HG03045 (cell line): ENCODE measurements at regions not wholly inside any gene's neighbourhood (a gene's known extent, or its start where the extent isn't known, plus 50 kb on each side); places are given as distances from the start of the nearest gene placed in this dataset.
"Not testable (repeated sequence)": the region's sequence is repeated elsewhere in the genome, so short reads cannot be mapped to it uniquely, and the experiment has no call there.

ENCODE experiments used
- ATAC-seq: cut with Tn5 transposase; IDR thresholded peaks from one replicate; pipeline ENCODE4 v1.9.1; 2021; ENCODE audit warnings: mild to moderate bottlenecking, moderate library complexity; ENCODE audit not compliant: unreplicated experiment

GRCh38 chr5:88622890-88623289 is 260.1 kb downstream of the MEF2C start:
- ATAC-seq, result not testable (repeated sequence)

GRCh38 chr5:88615767-88616166 is 267.2 kb downstream of the MEF2C start:
- ATAC-seq, result not testable (repeated sequence)

GRCh38 chr5:88613051-88613450 is 269.9 kb downstream of the MEF2C start:
- ATAC-seq, result no peak

GRCh38 chr5:88610586-88610985 is 272.4 kb downstream of the MEF2C start:
- no peak for ATAC-seq

GRCh38 chr5:88607492-88607891 is 275.5 kb downstream of the MEF2C start:
- ATAC-seq, result no peak

- no peak for ATAC-seq
These were observed 276.4 kb downstream of the MEF2C start for GRCh38 chr5:88606626-88607025.

GRCh38 chr5:88606173-88606572 is 276.8 kb downstream of the MEF2C start:
- no peak for ATAC-seq

GRCh38 chr5:88602584-88602983 is 280.4 kb downstream of the MEF2C start:
- no peak for ATAC-seq

GRCh38 chr5:88594441-88594840 is 288.5 kb downstream of the MEF2C start:
- ATAC-seq, result no peak

GRCh38 chr5:88588609-88589008 is 294.4 kb downstream of the MEF2C start:
- ATAC-seq, result no peak

GRCh38 chr5:88583471-88583870 is 299.5 kb downstream of the MEF2C start:
- no peak for ATAC-seq

- ATAC-seq, result no peak
These were observed 289.7 kb upstream of the TMEM161B start for GRCh38 chr5:88558366-88558765.

GRCh38 chr5:88557881-88558280 is 289.2 kb upstream of the TMEM161B start:
- no peak for ATAC-seq

- no peak for ATAC-seq
These were observed 288.5 kb upstream of the TMEM161B start for GRCh38 chr5:88557131-88557530.

- ATAC-seq, result no peak
These were observed 287.8 kb upstream of the TMEM161B start for GRCh38 chr5:88556406-88556805.

- ATAC-seq, result no peak
These were observed 287.0 kb upstream of the TMEM161B start for GRCh38 chr5:88555674-88556073.

GRCh38 chr5:88553986-88554385 is 285.3 kb upstream of the TMEM161B start:
- ATAC-seq, result no peak

GRCh38 chr5:88553136-88553875 is 284.7 kb upstream of the TMEM161B start:
- ATAC-seq, result no peak

- no peak for ATAC-seq
These were observed 283.8 kb upstream of the TMEM161B start for GRCh38 chr5:88552426-88552825.

GRCh38 chr5:88551724-88552345 is 283.2 kb upstream of the TMEM161B start:
- no peak for ATAC-seq

- ATAC-seq, result no peak
These were observed 282.1 kb upstream of the TMEM161B start for GRCh38 chr5:88550736-88551135.

- ATAC-seq, result no peak
These were observed 279.6 kb upstream of the TMEM161B start for GRCh38 chr5:88548136-88548805.
